ENCODE measurements at regions not wholly inside any gene's neighbourhood (a gene's known extent, or its start where the extent isn't known, plus 50 kb on each side); places are given as distances from the start of the nearest gene placed in this dataset.

DNA sequence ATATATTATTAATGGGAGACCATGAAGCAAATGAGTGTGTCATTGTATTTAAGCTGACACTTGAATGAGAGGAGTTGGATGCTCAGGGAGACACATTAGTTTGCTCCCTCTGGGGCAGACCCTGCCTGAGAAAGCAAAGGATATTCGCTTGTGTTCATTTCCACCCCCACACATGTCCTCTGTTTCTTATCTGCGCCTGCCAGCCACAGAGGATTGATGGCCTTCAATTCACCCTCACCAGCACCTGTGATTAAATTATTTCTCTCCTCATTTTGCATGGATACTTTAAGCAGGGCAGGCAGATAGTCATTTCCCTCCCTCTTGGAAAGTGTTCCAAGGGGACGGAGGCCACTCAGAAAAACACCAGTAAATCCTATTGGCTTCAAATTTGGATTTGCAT, 185.2 kb upstream of the GMDS start:
- TF ChIP-seq POLR2A (IDR thresholded peaks at IDR 0.05; ENCODE audit: extremely low read depth, insufficient read length), result no peak
- no peak for TF ChIP-seq MAX (IDR thresholded peaks at IDR 0.05; ENCODE audit: low read depth, low read length)
- TF ChIP-seq, protein P1, sequence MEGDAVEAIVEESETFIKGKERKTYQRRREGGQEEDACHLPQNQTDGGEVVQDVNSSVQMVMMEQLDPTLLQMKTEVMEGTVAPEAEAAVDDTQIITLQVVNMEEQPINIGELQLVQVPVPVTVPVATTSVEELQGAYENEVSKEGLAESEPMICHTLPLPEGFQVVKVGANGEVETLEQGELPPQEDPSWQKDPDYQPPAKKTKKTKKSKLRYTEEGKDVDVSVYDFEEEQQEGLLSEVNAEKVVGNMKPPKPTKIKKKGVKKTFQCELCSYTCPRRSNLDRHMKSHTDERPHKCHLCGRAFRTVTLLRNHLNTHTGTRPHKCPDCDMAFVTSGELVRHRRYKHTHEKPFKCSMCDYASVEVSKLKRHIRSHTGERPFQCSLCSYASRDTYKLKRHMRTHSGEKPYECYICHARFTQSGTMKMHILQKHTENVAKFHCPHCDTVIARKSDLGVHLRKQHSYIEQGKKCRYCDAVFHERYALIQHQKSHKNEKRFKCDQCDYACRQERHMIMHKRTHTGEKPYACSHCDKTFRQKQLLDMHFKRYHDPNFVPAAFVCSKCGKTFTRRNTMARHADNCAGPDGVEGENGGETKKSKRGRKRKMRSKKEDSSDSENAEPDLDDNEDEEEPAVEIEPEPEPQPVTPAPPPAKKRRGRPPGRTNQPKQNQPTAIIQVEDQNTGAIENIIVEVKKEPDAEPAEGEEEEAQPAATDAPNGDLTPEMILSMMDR (IDR thresholded peaks at IDR 0.05; ENCODE audit: low read depth, low read length), result no peak

Data from NB4 (cell line).